ENCODE measurements at regions not wholly inside any gene's neighbourhood (a gene's known extent, or its start where the extent isn't known, plus 50 kb on each side); places are given as distances from the start of the nearest gene placed in this dataset.

DNA sequence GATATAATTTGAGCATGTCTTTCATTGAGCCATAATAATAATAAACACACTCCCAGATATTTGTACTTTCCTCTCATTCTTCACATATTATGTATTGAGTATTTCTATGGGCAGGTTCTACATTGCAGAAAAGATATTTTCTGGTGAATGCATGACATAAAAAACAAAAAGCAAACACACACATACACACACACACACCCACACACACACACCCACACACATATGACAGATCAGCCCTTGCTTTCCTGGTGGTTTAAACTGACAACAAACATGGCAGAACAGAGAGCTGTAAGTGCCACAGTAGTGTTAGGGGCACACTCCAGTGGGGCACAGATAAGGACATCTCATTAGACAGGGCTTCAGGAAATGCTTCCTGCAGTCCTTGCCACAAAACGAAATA is 123.3 kb upstream of the LSM8 start:
- Histone ChIP-seq H4K5ac (ENCODE audit: low read length) (no peak overlapping the region), H3K4me2 (ENCODE audit: low read length) (no peak overlapping the region), H3K79me1 (ENCODE audit: low read length) (no peaks in the 10 kb centered on the region), H3K56ac (ENCODE audit: low read length) (no peak overlapping the region), H3K4me1 (ENCODE audit: control insufficient read depth, low read depth, low read length) (no peaks in the 10 kb centered on the region), H3K23ac (ENCODE audit: low read length) (no peak overlapping the region), H3K79me2 (ENCODE audit: control insufficient read depth, insufficient read depth, low read length) (no peaks in the 10 kb centered on the region), H4K8ac (ENCODE audit: low read depth, low read length) (no peak overlapping the region), H2BK15ac (replicated peaks; ENCODE audit: low read depth) (no peak overlapping the region), H3K36me3 (ENCODE audit: control insufficient read depth, insufficient read depth, low read length) (no peaks in the 10 kb centered on the region), H2BK5ac (ENCODE audit: low read length) (no peak overlapping the region), H3K4me3 (ENCODE audit: low read length) (no peak overlapping the region), H3K27me3 (ENCODE audit: insufficient read depth, low read length, poor library complexity) (no peaks in the 10 kb centered on the region), H3K9ac (ENCODE audit: low read length) (no peak overlapping the region), H2AK5ac (ENCODE audit: low read length) (no peak overlapping the region), H3K27ac (ENCODE audit: low read depth, low read length) (no peak overlapping the region), H2BK120ac (ENCODE audit: low read depth, low read length) (no peak overlapping the region), H3K18ac (ENCODE audit: low read length) (no peak overlapping the region), H3K4ac (ENCODE audit: low read depth, low read length) (no peak overlapping the region)
- no peak for DNase-seq
- 100% methylated on average over 1 of the region's 1 CpG for WGBS (ENCODE audit: extremely low coverage, insufficient coverage, low lambda C conversion rate)

- H3K4ac ChIP-seq (ENCODE audit: low read depth, low read length) = no peak overlapping the region
- no peak overlapping the region for H3K9ac ChIP-seq (ENCODE audit: low read length)
- no peaks in the 10 kb centered on the region for H3K36me3 ChIP-seq (ENCODE audit: control insufficient read depth, insufficient read depth, low read length)
- no peak overlapping the region for H3K23ac ChIP-seq (ENCODE audit: low read length)
- no peak overlapping the region for H2BK5ac ChIP-seq (ENCODE audit: low read length)
- H2AK5ac ChIP-seq (ENCODE audit: low read length) = no peak overlapping the region
- H4K5ac ChIP-seq (ENCODE audit: low read length) = no peak overlapping the region
- no CpG with 5 or more reads among the region's 6 CpGs for WGBS (ENCODE audit: extremely low coverage, insufficient coverage, low lambda C conversion rate)
- no peaks in the 10 kb centered on the region for H3K4me1 ChIP-seq (ENCODE audit: control insufficient read depth, low read depth, low read length)
- peak; percentile 14 for DNase-seq
- no peak overlapping the region for H3K4me3 ChIP-seq (ENCODE audit: low read length)
- H3K79me2 ChIP-seq (ENCODE audit: control insufficient read depth, insufficient read depth, low read length) = no peaks in the 10 kb centered on the region
- H3K27me3 ChIP-seq (ENCODE audit: insufficient read depth, low read length, poor library complexity) = no peaks in the 10 kb centered on the region
- no peak overlapping the region for H3K56ac ChIP-seq (ENCODE audit: low read length)
- H3K79me1 ChIP-seq (ENCODE audit: low read length) = no peaks in the 10 kb centered on the region
- no peak overlapping the region for H4K8ac ChIP-seq (ENCODE audit: low read depth, low read length)
- no peak overlapping the region for H2BK15ac ChIP-seq (replicated peaks; ENCODE audit: low read depth)
- H3K27ac ChIP-seq (ENCODE audit: low read depth, low read length) = no peak overlapping the region
- no peak overlapping the region for H3K18ac ChIP-seq (ENCODE audit: low read length)
- no peak overlapping the region for H2BK120ac ChIP-seq (ENCODE audit: low read depth, low read length)
- H3K4me2 ChIP-seq (ENCODE audit: low read length) = no peak overlapping the region
Measured at GRCh38 chr7:118061386-118061785, 122.6 kb upstream of the LSM8 start.

- no peak for DNase-seq
- Histone ChIP-seq H2BK120ac (ENCODE audit: low read depth, low read length) (no peak overlapping the region), H3K79me1 (ENCODE audit: low read length) (no peaks in the 10 kb centered on the region), H3K23ac (ENCODE audit: low read length) (no peak overlapping the region), H3K36me3 (ENCODE audit: control insufficient read depth, insufficient read depth, low read length) (no peaks in the 10 kb centered on the region), H3K4me2 (ENCODE audit: low read length) (no peak overlapping the region), H3K27ac (ENCODE audit: low read depth, low read length) (no peak overlapping the region), H4K5ac (ENCODE audit: low read length) (no peak overlapping the region), H3K27me3 (ENCODE audit: insufficient read depth, low read length, poor library complexity) (no peaks in the 10 kb centered on the region), H3K79me2 (ENCODE audit: control insufficient read depth, insufficient read depth, low read length) (no peaks in the 10 kb centered on the region), H2BK15ac (replicated peaks; ENCODE audit: low read depth) (no peak overlapping the region), H3K4me1 (ENCODE audit: control insufficient read depth, low read depth, low read length) (no peaks in the 10 kb centered on the region), H2AK5ac (ENCODE audit: low read length) (no peak overlapping the region), H4K8ac (ENCODE audit: low read depth, low read length) (no peak overlapping the region), H3K18ac (ENCODE audit: low read length) (no peak overlapping the region), H3K9ac (ENCODE audit: low read length) (no peak overlapping the region), H3K56ac (ENCODE audit: low read length) (no peak overlapping the region), H3K4ac (ENCODE audit: low read depth, low read length) (no peak overlapping the region), H3K4me3 (ENCODE audit: low read length) (no peak overlapping the region), H2BK5ac (ENCODE audit: low read length) (no peak overlapping the region)
- WGBS (ENCODE audit: extremely low coverage, insufficient coverage, low lambda C conversion rate) = no CpG with 5 or more reads among the region's 5 CpGs
Measured at GRCh38 chr7:118072893-118073674, 110.9 kb upstream of the LSM8 start.

DNA sequence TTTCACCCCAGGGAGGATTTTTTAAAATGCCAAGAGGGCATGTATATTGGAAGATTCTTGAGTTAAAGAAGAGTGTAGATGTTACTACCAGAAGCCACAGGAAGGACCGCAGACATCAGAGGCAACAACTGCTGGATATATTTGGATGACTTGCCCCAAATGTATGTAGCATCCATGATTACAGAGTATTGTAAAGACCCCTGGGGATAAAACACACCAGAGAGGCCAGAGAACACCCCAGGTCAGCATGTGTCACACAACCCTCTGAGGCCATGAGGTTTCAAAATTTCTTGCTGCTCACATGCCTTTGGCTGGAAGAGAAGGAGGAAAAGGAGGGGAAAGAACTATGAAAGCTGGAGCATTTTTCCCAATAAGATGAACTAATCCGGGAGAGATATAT is 108.0 kb upstream of the LSM8 start:
- no peak for DNase-seq
- Histone ChIP-seq H3K4me1 (ENCODE audit: control insufficient read depth, low read depth, low read length) (no peaks in the 10 kb centered on the region), H3K23ac (ENCODE audit: low read length) (no peak overlapping the region), H3K79me1 (ENCODE audit: low read length) (no peaks in the 10 kb centered on the region), H3K4me2 (ENCODE audit: low read length) (no peak overlapping the region), H3K27me3 (ENCODE audit: insufficient read depth, low read length, poor library complexity) (no peaks in the 10 kb centered on the region), H2AK5ac (ENCODE audit: low read length) (no peak overlapping the region), H4K8ac (ENCODE audit: low read depth, low read length) (no peak overlapping the region), H4K5ac (ENCODE audit: low read length) (no peak overlapping the region), H3K4ac (ENCODE audit: low read depth, low read length) (no peak overlapping the region), H3K18ac (ENCODE audit: low read length) (no peak overlapping the region), H3K27ac (ENCODE audit: low read depth, low read length) (no peak overlapping the region), H2BK5ac (ENCODE audit: low read length) (no peak overlapping the region), H3K9ac (ENCODE audit: low read length) (no peak overlapping the region), H3K56ac (ENCODE audit: low read length) (no peak overlapping the region), H3K79me2 (ENCODE audit: control insufficient read depth, insufficient read depth, low read length) (no peaks in the 10 kb centered on the region), H2BK15ac (replicated peaks; ENCODE audit: low read depth) (no peak overlapping the region), H3K36me3 (ENCODE audit: control insufficient read depth, insufficient read depth, low read length) (no peaks in the 10 kb centered on the region), H2BK120ac (ENCODE audit: low read depth, low read length) (no peak overlapping the region), H3K4me3 (ENCODE audit: low read length) (no peak overlapping the region)
- WGBS (ENCODE audit: extremely low coverage, insufficient coverage, low lambda C conversion rate) = no CpG with 5 or more reads among the region's 2 CpGs

- no peak overlapping the region for H2BK15ac ChIP-seq (replicated peaks; ENCODE audit: low read depth)
- no peaks in the 10 kb centered on the region for H3K36me3 ChIP-seq (ENCODE audit: control insufficient read depth, insufficient read depth, low read length)
- H3K79me2 ChIP-seq (ENCODE audit: control insufficient read depth, insufficient read depth, low read length) = no peaks in the 10 kb centered on the region
- H3K27ac ChIP-seq (ENCODE audit: low read depth, low read length) = no peak overlapping the region
- H2BK120ac ChIP-seq (ENCODE audit: low read depth, low read length) = no peak overlapping the region
- no peak overlapping the region for H3K18ac ChIP-seq (ENCODE audit: low read length)
- H3K9ac ChIP-seq (ENCODE audit: low read length) = no peak overlapping the region
- no peaks in the 10 kb centered on the region for H3K79me1 ChIP-seq (ENCODE audit: low read length)
- no peak overlapping the region for H2AK5ac ChIP-seq (ENCODE audit: low read length)
- H2BK5ac ChIP-seq (ENCODE audit: low read length) = no peak overlapping the region
- H3K4me1 ChIP-seq (ENCODE audit: control insufficient read depth, low read depth, low read length) = no peaks in the 10 kb centered on the region
- no peak overlapping the region for H3K23ac ChIP-seq (ENCODE audit: low read length)
- no peak for DNase-seq
- no peak overlapping the region for H3K4me2 ChIP-seq (ENCODE audit: low read length)
- no peak overlapping the region for H3K56ac ChIP-seq (ENCODE audit: low read length)
- H3K4me3 ChIP-seq (ENCODE audit: low read length) = no peak overlapping the region
- no peak overlapping the region for H3K4ac ChIP-seq (ENCODE audit: low read depth, low read length)
- no peak overlapping the region for H4K8ac ChIP-seq (ENCODE audit: low read depth, low read length)
- no peak overlapping the region for H4K5ac ChIP-seq (ENCODE audit: low read length)
- no CpG with 5 or more reads among the region's 3 CpGs for WGBS (ENCODE audit: extremely low coverage, insufficient coverage, low lambda C conversion rate)
- no peaks in the 10 kb centered on the region for H3K27me3 ChIP-seq (ENCODE audit: insufficient read depth, low read length, poor library complexity)
Measured at GRCh38 chr7:118076564-118076963, 107.4 kb upstream of the LSM8 start.

DNA sequence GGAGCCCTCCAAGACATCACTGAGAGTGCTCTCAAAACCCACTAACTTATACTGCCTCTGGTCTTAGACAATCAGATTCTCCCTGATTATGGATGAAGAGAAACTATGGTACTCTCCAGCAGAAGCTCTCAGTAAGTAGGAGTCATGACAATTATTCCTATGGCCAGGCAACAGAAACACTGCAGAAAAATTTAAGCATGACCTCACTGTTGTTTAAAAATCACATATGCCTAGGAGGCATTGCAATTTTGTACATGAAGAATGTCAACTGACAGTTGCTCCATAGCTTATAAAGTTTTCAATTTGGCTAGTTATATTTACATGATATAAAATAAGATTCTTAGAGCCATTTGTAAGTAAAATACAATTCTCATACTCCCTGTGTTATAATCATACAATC is 105.9 kb upstream of the LSM8 start:
- Histone ChIP-seq H2BK120ac (ENCODE audit: low read depth, low read length) (no peak overlapping the region), H3K18ac (ENCODE audit: low read length) (no peak overlapping the region), H4K5ac (ENCODE audit: low read length) (no peak overlapping the region), H3K9ac (ENCODE audit: low read length) (no peak overlapping the region), H3K4me1 (ENCODE audit: control insufficient read depth, low read depth, low read length) (no peaks in the 10 kb centered on the region), H3K56ac (ENCODE audit: low read length) (no peak overlapping the region), H3K4me3 (ENCODE audit: low read length) (no peak overlapping the region), H3K27ac (ENCODE audit: low read depth, low read length) (no peak overlapping the region), H3K27me3 (ENCODE audit: insufficient read depth, low read length, poor library complexity) (no peaks in the 10 kb centered on the region), H3K4me2 (ENCODE audit: low read length) (no peak overlapping the region), H3K4ac (ENCODE audit: low read depth, low read length) (no peak overlapping the region), H4K8ac (ENCODE audit: low read depth, low read length) (no peak overlapping the region), H2AK5ac (ENCODE audit: low read length) (no peak overlapping the region), H3K36me3 (ENCODE audit: control insufficient read depth, insufficient read depth, low read length) (no peaks in the 10 kb centered on the region), H3K23ac (ENCODE audit: low read length) (no peak overlapping the region), H3K79me1 (ENCODE audit: low read length) (no peaks in the 10 kb centered on the region), H3K79me2 (ENCODE audit: control insufficient read depth, insufficient read depth, low read length) (no peaks in the 10 kb centered on the region), H2BK15ac (replicated peaks; ENCODE audit: low read depth) (no peak overlapping the region), H2BK5ac (ENCODE audit: low read length) (no peak overlapping the region)
- DNase-seq = no peak

Measured in mesendoderm (in vitro differentiated cells).